Neuronal stem cell (in vitro differentiated cells): ENCODE measurements at regions not wholly inside any gene's neighbourhood (a gene's known extent, or its start where the extent isn't known, plus 50 kb on each side); places are given as distances from the start of the nearest gene placed in this dataset.
"Not testable (repeated sequence)": the region's sequence is repeated elsewhere in the genome, so short reads cannot be mapped to it uniquely, and the experiment has no call there.

ENCODE experiments used
- DNase-seq: peaks from one replicate; pipeline ENCODE4 v3.0.0-alpha.2; 2013; ENCODE audit warnings: low spot score
- H2AFZ ChIP-seq: one replicate; pipeline ENCODE4 v1.6.1; 2013; ENCODE audit warnings: mild to moderate bottlenecking, low read length, inconsistent platforms
- H2AK5ac ChIP-seq: 2 replicates; pipeline ENCODE4 v1.6.1; 2013; ENCODE audit warnings: low read depth, mild to moderate bottlenecking, inconsistent platforms, low read length, moderate library complexity, mixed read lengths
- H2BK120ac ChIP-seq: 2 replicates; pipeline ENCODE4 v1.6.1; 2013; ENCODE audit warnings: low read depth, mild to moderate bottlenecking, inconsistent platforms, low read length, moderate library complexity, mixed read lengths
- H2BK12ac ChIP-seq: one replicate; pipeline ENCODE4 v1.6.1; 2013; ENCODE audit warnings: low read length, inconsistent platforms
- H2BK15ac ChIP-seq: 2 replicates; pipeline ENCODE4 v1.6.1; 2013; ENCODE audit warnings: mild to moderate bottlenecking, low read length, inconsistent platforms, mixed read lengths
- H2BK5ac ChIP-seq: one replicate; pipeline ENCODE4 v1.6.1; 2013; ENCODE audit warnings: inconsistent platforms, mild to moderate bottlenecking, low read length, moderate library complexity
- H3K14ac ChIP-seq: one replicate; pipeline ENCODE4 v1.6.1; 2013; ENCODE audit warnings: low read length, inconsistent platforms
- H3K18ac ChIP-seq: 2 replicates; pipeline ENCODE4 v1.6.1; 2013; ENCODE audit warnings: low read length, inconsistent platforms
- H3K23ac ChIP-seq: 2 replicates; pipeline ENCODE4 v1.6.1; 2013; ENCODE audit warnings: low read depth, mild to moderate bottlenecking, mixed read lengths, low read length, inconsistent platforms; ENCODE audit not compliant: poor library complexity
- H3K27ac ChIP-seq: replicated peaks from 3 replicates; pipeline ENCODE4 v1.5.1; 2013; ENCODE audit warnings: low read length, inconsistent platforms
- H3K27me3 ChIP-seq, 3 experiments: 2 replicates each; pipeline ENCODE4 v1.6.1; 2013; ENCODE audit warnings: low read length in 3 of 3, mild to moderate bottlenecking in 2 of 3, inconsistent platforms in 1 of 3, low read depth in 1 of 3, mixed read lengths in 1 of 3, moderate library complexity in 1 of 3; ENCODE audit not compliant: control insufficient read depth in 3 of 3, insufficient read depth in 3 of 3
- H3K36me3 ChIP-seq, 2 donors: replicated peaks in 1 of 2; 2 replicates each; pipeline ENCODE4 v1.6.1; 2013; ENCODE audit warnings: low read length in 2 of 2; ENCODE audit not compliant: control insufficient read depth in 2 of 2, insufficient read depth in 2 of 2
- H3K4ac ChIP-seq: 2 replicates; pipeline ENCODE4 v1.6.1; 2013; ENCODE audit warnings: inconsistent platforms, mild to moderate bottlenecking, low read length, moderate library complexity
- H3K4me1 ChIP-seq, 2 donors: 1 replicate in 1 of 2; 2 replicates in 1 of 2; pipeline ENCODE4 v1.6.1; 2013; ENCODE audit warnings: low read length in 2 of 2, low read depth in 1 of 2; ENCODE audit not compliant: control insufficient read depth in 2 of 2, insufficient read depth in 1 of 2
- H3K4me2 ChIP-seq: one replicate; pipeline ENCODE4 v1.6.1; 2013; ENCODE audit warnings: mild to moderate bottlenecking, low read length, inconsistent platforms; ENCODE audit not compliant: insufficient read depth, poor library complexity, severe bottlenecking
- H3K4me3 ChIP-seq, 2 donors: 2 replicates each; pipeline ENCODE4 v1.5.1; 2013; ENCODE audit warnings: low read length in 2 of 2, mild to moderate bottlenecking in 2 of 2, inconsistent platforms in 1 of 2, moderate library complexity in 1 of 2
- H3K79me1 ChIP-seq: one replicate; pipeline ENCODE4 v1.6.1; 2013; ENCODE audit warnings: low read depth, mild to moderate bottlenecking, inconsistent platforms, low read length, moderate library complexity
- H3K9ac ChIP-seq: one replicate; pipeline ENCODE4 v1.6.1; 2013; ENCODE audit warnings: mild to moderate bottlenecking, low read depth, low read length, inconsistent platforms; ENCODE audit not compliant: poor library complexity
- H3K9me3 ChIP-seq, 2 donors: replicated peaks in 1 of 2; 2 replicates each; pipeline versions ENCODE3 to v1.6.1; 2013; ENCODE audit warnings: low read length in 2 of 2, mild to moderate bottlenecking in 2 of 2, inconsistent platforms in 1 of 2, low read depth in 1 of 2, mixed read lengths in 1 of 2, moderate library complexity in 1 of 2; ENCODE audit not compliant: control insufficient read depth in 2 of 2, insufficient read depth in 1 of 2
- H4K8ac ChIP-seq: one replicate; pipeline ENCODE4 v1.6.1; 2013; ENCODE audit warnings: low read depth, mild to moderate bottlenecking, inconsistent platforms, low read length, moderate library complexity
- H4K91ac ChIP-seq: one replicate; pipeline ENCODE4 v1.6.1; 2013; ENCODE audit warnings: low read length, low read depth, mild to moderate bottlenecking, inconsistent platforms; ENCODE audit not compliant: poor library complexity
- WGBS, 2 donors: extraction: QIAGEN DNeasy Blood & Tissue Kit; methylation state at CpG; one replicate each; pipeline ENCODE4 v1.1.7; 2013; ENCODE audit warnings: missing lambda C conversion rate in 2 of 2, mixed read lengths in 1 of 2; ENCODE audit not compliant: insufficient read length in 2 of 2, insufficient replicate concordance in 1 of 2; ENCODE audit errors: extremely low coverage in 2 of 2; 5-methylcytosine and 5-hydroxymethylcytosine counted together

- not testable (repeated sequence) for H2AFZ ChIP-seq, H3K36me3 ChIP-seq, H3K14ac ChIP-seq, H3K18ac ChIP-seq, H4K8ac ChIP-seq, H3K79me1 ChIP-seq, H2BK15ac ChIP-seq, H3K4me3 ChIP-seq, H2BK120ac ChIP-seq, H3K9ac ChIP-seq, H4K91ac ChIP-seq, DNase-seq, H3K4ac ChIP-seq, H3K4me2 ChIP-seq, H3K27me3 ChIP-seq, H2BK5ac ChIP-seq, H3K27ac ChIP-seq, H2BK12ac ChIP-seq, H3K4me1 ChIP-seq, H3K9me3 ChIP-seq, H2AK5ac ChIP-seq, H3K23ac ChIP-seq
- WGBS, 2 donors: no CpG with 5 or more reads among the region's 2 CpGs
Observed at GRCh38 chr14:34381304-34381703, 80.7 kb downstream of the SPTSSA start.

- Histone ChIP-seq H4K8ac (no peak overlapping the region), H4K91ac (no peak overlapping the region), H3K36me3 (no peaks in the 10 kb centered on the region), H3K23ac (no peak overlapping the region), H2AK5ac (no peak overlapping the region), H2BK120ac (no peak overlapping the region), H3K18ac (no peak overlapping the region), H2BK12ac (no peak overlapping the region), H3K27me3 (peaks cover 0 to 5% (median 0%) of the 10 kb centered on the region in 3 experiments), H3K9me3 (no peaks in the 10 kb centered on the region), H3K4me2 (no peak overlapping the region), H2AFZ (no peak overlapping the region), H3K4ac (no peak overlapping the region), H3K9ac (no peak overlapping the region), H3K79me1 (no peaks in the 10 kb centered on the region), H2BK5ac (no peak overlapping the region), H3K27ac (no peak overlapping the region), H3K4me3 (no peak overlapping the region), H2BK15ac (no peak overlapping the region), H3K4me1 (no peaks in the 10 kb centered on the region), H3K14ac (no peak overlapping the region)
- WGBS, 2 donors: no CpG with 5 or more reads among the region's 4 CpGs
- DNase-seq: no peak
Observed at GRCh38 chr14:34380471-34380845, 81.6 kb downstream of the SPTSSA start.

- Histone ChIP-seq H3K9ac (no peak overlapping the region), H3K4me2 (no peak overlapping the region), H4K91ac (no peak overlapping the region), H2BK120ac (no peak overlapping the region), H3K4me1 (no peaks in the 10 kb centered on the region), H3K4ac (no peak overlapping the region), H3K23ac (no peak overlapping the region), H2AK5ac (no peak overlapping the region), H3K79me1 (no peaks in the 10 kb centered on the region), H3K4me3 (no peak overlapping the region), H3K27me3 (peaks cover 0 to 5% (median 0%) of the 10 kb centered on the region in 3 experiments), H3K36me3 (no peaks in the 10 kb centered on the region), H2AFZ (no peak overlapping the region), H2BK15ac (no peak overlapping the region), H2BK5ac (no peak overlapping the region), H3K14ac (no peak overlapping the region), H3K18ac (no peak overlapping the region), H3K9me3 (no peaks in the 10 kb centered on the region), H3K27ac (no peak overlapping the region), H2BK12ac (no peak overlapping the region), H4K8ac (no peak overlapping the region)
- DNase-seq: no peak
- no CpG with 5 or more reads among the region's 4 CpGs for WGBS, 2 donors
Observed at GRCh38 chr14:34379816-34380470, 82.1 kb downstream of the SPTSSA start.

GRCh38 chr14:34376649-34377267 lies 85.3 kb downstream of the SPTSSA start:
- Histone ChIP-seq H3K27me3 (peaks cover 0 to 9% (median 0%) of the 10 kb centered on the region in 3 experiments), H3K18ac (no peak overlapping the region), H3K36me3 (no peaks in the 10 kb centered on the region), H3K9ac (no peak overlapping the region), H3K79me1 (no peaks in the 10 kb centered on the region), H4K91ac (no peak overlapping the region), H2AK5ac (no peak overlapping the region), H3K27ac (no peak overlapping the region), H2BK5ac (no peak overlapping the region), H2BK12ac (no peak overlapping the region), H3K4me3 (no peak overlapping the region), H4K8ac (no peak overlapping the region), H2AFZ (no peak overlapping the region), H3K9me3 (no peaks in the 10 kb centered on the region), H3K23ac (no peak overlapping the region), H2BK15ac (no peak overlapping the region), H3K4me2 (no peak overlapping the region), H2BK120ac (no peak overlapping the region), H3K14ac (no peak overlapping the region), H3K4me1 (no peaks in the 10 kb centered on the region), H3K4ac (no peak overlapping the region)
- no peak for DNase-seq
- no CpG with 5 or more reads among the region's 3 CpGs for WGBS, 2 donors
